ENCODE measurements at regions not wholly inside any gene's neighbourhood (a gene's known extent, or its start where the extent isn't known, plus 50 kb on each side); places are given as distances from the start of the nearest gene placed in this dataset.

DNA sequence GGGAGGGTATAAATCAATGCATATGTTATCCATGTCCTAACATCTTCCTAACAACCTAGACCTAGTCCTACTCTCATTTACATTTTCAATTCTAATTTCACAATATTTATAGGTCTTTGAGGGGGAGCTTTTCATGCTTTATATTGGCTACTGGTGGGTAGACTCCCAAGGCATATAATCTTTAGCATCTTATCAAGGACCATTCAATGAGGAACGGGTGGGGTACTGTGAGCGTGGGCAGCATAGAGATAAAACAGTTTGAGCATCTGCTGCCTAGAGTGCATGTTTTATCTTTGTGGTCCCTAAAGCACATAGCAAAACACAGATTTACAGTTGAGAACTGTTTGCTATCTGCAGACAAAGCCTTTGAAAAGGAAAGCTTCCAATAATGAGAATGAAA lies 427.6 kb upstream of the WWC1 start:
- Histone ChIP-seq H3K36me3 (no peaks in the 10 kb centered on the region), H3K4me3 (no peak overlapping the region), H3K27me3 (no peaks in the 10 kb centered on the region), H3K27ac (no peak overlapping the region), H3K4me1 (no peaks in the 10 kb centered on the region), H3K9me3 (no peaks in the 10 kb centered on the region)
- TF ChIP-seq, protein P1, sequence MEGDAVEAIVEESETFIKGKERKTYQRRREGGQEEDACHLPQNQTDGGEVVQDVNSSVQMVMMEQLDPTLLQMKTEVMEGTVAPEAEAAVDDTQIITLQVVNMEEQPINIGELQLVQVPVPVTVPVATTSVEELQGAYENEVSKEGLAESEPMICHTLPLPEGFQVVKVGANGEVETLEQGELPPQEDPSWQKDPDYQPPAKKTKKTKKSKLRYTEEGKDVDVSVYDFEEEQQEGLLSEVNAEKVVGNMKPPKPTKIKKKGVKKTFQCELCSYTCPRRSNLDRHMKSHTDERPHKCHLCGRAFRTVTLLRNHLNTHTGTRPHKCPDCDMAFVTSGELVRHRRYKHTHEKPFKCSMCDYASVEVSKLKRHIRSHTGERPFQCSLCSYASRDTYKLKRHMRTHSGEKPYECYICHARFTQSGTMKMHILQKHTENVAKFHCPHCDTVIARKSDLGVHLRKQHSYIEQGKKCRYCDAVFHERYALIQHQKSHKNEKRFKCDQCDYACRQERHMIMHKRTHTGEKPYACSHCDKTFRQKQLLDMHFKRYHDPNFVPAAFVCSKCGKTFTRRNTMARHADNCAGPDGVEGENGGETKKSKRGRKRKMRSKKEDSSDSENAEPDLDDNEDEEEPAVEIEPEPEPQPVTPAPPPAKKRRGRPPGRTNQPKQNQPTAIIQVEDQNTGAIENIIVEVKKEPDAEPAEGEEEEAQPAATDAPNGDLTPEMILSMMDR (IDR thresholded peaks at IDR 0.05) = no peak
- DNase-seq = no peak
- no peak for ATAC-seq
- intact Hi-C loops (cut with DNase I) = no loop called here

- DNase-seq (no peak), ATAC-seq (no peak)
- TF ChIP-seq, protein P1 (IDR thresholded peaks at IDR 0.05) = no peak
- no peaks in the 10 kb centered on the region for H3K9me3 ChIP-seq
- no peaks in the 10 kb centered on the region for H3K4me1 ChIP-seq
- no peaks in the 10 kb centered on the region for H3K36me3 ChIP-seq
- no peaks in the 10 kb centered on the region for H3K27me3 ChIP-seq
- no peak overlapping the region for H3K27ac ChIP-seq
- intact Hi-C loops (cut with DNase I) = no loop called here
- no peak overlapping the region for H3K4me3 ChIP-seq
Measured at GRCh38 chr5:167864801-167865200, 426.6 kb upstream of the WWC1 start.

- ATAC-seq (no peak), DNase-seq (no peak)
- Histone ChIP-seq H3K9me3 (no peaks in the 10 kb centered on the region), H3K4me1 (no peaks in the 10 kb centered on the region), H3K27me3 (no peaks in the 10 kb centered on the region), H3K27ac (no peak overlapping the region), H3K36me3 (no peaks in the 10 kb centered on the region), H3K4me3 (no peak overlapping the region)
- TF ChIP-seq, protein P1 (IDR thresholded peaks at IDR 0.05) = no peak
- intact Hi-C loops (cut with DNase I) = no loop called here
Measured at GRCh38 chr5:167866797-167867196, 424.6 kb upstream of the WWC1 start.

GRCh38 chr5:167867281-167867680 lies 424.2 kb upstream of the WWC1 start:
- H3K4me3 ChIP-seq = no peak overlapping the region
- DNase-seq (no peak), ATAC-seq (no peak)
- no peaks in the 10 kb centered on the region for H3K36me3 ChIP-seq
- intact Hi-C loops (cut with DNase I) = no loop called here
- no peaks in the 10 kb centered on the region for H3K4me1 ChIP-seq
- no peak overlapping the region for H3K27ac ChIP-seq
- H3K9me3 ChIP-seq = no peaks in the 10 kb centered on the region
- TF ChIP-seq, protein P1 (IDR thresholded peaks at IDR 0.05) = no peak
- no peaks in the 10 kb centered on the region for H3K27me3 ChIP-seq

GRCh38 chr5:167869125-167869524 lies 422.3 kb upstream of the WWC1 start:
- TF ChIP-seq, protein P1 (IDR thresholded peaks at IDR 0.05) = no peak
- ATAC-seq (no peak), DNase-seq (no peak)
- no peaks in the 10 kb centered on the region for H3K9me3 ChIP-seq
- H3K4me1 ChIP-seq = no peaks in the 10 kb centered on the region
- H3K27me3 ChIP-seq = no peaks in the 10 kb centered on the region
- H3K36me3 ChIP-seq = no peaks in the 10 kb centered on the region
- intact Hi-C loops (cut with DNase I) = no loop called here
- H3K27ac ChIP-seq = no peak overlapping the region
- no peak overlapping the region for H3K4me3 ChIP-seq

DNA sequence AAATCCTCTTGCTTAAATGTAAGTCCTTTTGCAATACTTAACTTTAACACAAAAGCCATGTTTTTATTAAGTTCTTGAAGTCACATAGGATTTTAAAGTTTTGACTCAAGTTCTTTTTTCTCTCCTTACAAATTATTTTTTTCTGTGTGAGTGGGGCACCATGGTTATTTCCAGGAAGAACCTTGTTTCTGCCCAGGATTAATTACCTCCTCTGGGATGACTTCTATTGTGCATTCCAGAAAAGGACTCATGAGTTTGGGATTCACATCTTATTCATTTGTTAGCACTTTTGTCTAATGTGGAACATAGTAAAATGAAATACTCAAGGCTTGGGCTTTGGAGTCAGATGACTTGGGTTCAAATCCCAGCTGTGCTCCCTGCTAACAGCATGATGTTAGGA lies 421.4 kb upstream of the WWC1 start:
- Histone ChIP-seq H3K27ac (no peak overlapping the region), H3K4me1 (no peaks in the 10 kb centered on the region), H3K4me3 (no peak overlapping the region), H3K9me3 (no peaks in the 10 kb centered on the region), H3K36me3 (no peaks in the 10 kb centered on the region), H3K27me3 (no peaks in the 10 kb centered on the region)
- intact Hi-C loops (cut with DNase I) = no loop called here
- TF ChIP-seq, protein P1 (IDR thresholded peaks at IDR 0.05) = no peak
- no peak for ATAC-seq
- no peak for DNase-seq

Measured in upper lobe of right lung (tissue), 1 donor.